RWPE2 (cell line): ENCODE measurements at regions not wholly inside any gene's neighbourhood (a gene's known extent, or its start where the extent isn't known, plus 50 kb on each side); places are given as distances from the start of the nearest gene placed in this dataset.

Experiments
- ATAC-seq: fragments of 200-7000 bp; cut with Tn5 transposase; 3 replicates; pipeline ENCODE4 v1.9.1; 2021; ENCODE audit warnings: low read depth
- DNase-seq: peaks from one replicate; pipeline ENCODE4 v3.0.0-alpha.2; 2020; ENCODE audit warnings: low spot score
- H3K27ac ChIP-seq: fragments of 450-650 bp; 2 replicates; pipeline ENCODE4 v1.5.1; 2017; ENCODE audit warnings: mild to moderate bottlenecking; ENCODE audit not compliant: poor library complexity, severe bottlenecking
- H3K27me3 ChIP-seq: fragments of 250-450 bp; sonication (Bioruptor Pico); 2 replicates; pipeline ENCODE4 v1.5.1; 2021; ENCODE audit warnings: mild to moderate bottlenecking, moderate library complexity; ENCODE audit not compliant: insufficient read depth, poor library complexity, severe bottlenecking
- H3K36me3 ChIP-seq: fragments of 250-450 bp; sonication (Bioruptor Pico); 2 replicates; pipeline ENCODE4 v1.5.1; 2020; ENCODE audit warnings: low read depth, mild to moderate bottlenecking, moderate library complexity
- H3K4me1 ChIP-seq: fragments of 250-450 bp; sonication (Bioruptor Pico); 2 replicates; pipeline ENCODE4 v1.5.1; 2021; ENCODE audit warnings: mild to moderate bottlenecking, moderate library complexity; ENCODE audit not compliant: insufficient read depth, poor library complexity, severe bottlenecking
- H3K4me3 ChIP-seq: fragments of 250-450 bp; sonication (Bioruptor Pico); 2 replicates; pipeline ENCODE4 v1.5.1; 2021; ENCODE audit warnings: mild to moderate bottlenecking, moderate library complexity; ENCODE audit not compliant: severe bottlenecking
- H3K9me3 ChIP-seq: fragments of 250-450 bp; sonication (Bioruptor Pico); 2 replicates; pipeline ENCODE4 v1.5.1; 2021; ENCODE audit warnings: mild to moderate bottlenecking, moderate library complexity; ENCODE audit not compliant: severe bottlenecking
- TF ChIP-seq, protein P1 (sequence below): fragments of 450-650 bp; IDR thresholded peaks from one replicate; pipeline ENCODE4 v1.5.1; 2017; ENCODE audit warnings: mild to moderate bottlenecking, moderate library complexity; ENCODE audit not compliant: poor library complexity, severe bottlenecking

GRCh38 chr2:45268631-45269030, 259.4 kb upstream of the SIX2 start:
- TF ChIP-seq, protein P1, sequence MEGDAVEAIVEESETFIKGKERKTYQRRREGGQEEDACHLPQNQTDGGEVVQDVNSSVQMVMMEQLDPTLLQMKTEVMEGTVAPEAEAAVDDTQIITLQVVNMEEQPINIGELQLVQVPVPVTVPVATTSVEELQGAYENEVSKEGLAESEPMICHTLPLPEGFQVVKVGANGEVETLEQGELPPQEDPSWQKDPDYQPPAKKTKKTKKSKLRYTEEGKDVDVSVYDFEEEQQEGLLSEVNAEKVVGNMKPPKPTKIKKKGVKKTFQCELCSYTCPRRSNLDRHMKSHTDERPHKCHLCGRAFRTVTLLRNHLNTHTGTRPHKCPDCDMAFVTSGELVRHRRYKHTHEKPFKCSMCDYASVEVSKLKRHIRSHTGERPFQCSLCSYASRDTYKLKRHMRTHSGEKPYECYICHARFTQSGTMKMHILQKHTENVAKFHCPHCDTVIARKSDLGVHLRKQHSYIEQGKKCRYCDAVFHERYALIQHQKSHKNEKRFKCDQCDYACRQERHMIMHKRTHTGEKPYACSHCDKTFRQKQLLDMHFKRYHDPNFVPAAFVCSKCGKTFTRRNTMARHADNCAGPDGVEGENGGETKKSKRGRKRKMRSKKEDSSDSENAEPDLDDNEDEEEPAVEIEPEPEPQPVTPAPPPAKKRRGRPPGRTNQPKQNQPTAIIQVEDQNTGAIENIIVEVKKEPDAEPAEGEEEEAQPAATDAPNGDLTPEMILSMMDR: no peak
- H3K27me3 ChIP-seq: no peaks in the 10 kb centered on the region
- no peak overlapping the region for H3K27ac ChIP-seq
- no peaks in the 10 kb centered on the region for H3K4me1 ChIP-seq
- H3K4me3 ChIP-seq: no peak overlapping the region
- DNase-seq (no peak), ATAC-seq (no peak)
- no peaks in the 10 kb centered on the region for H3K9me3 ChIP-seq
- H3K36me3 ChIP-seq: no peaks in the 10 kb centered on the region

DNA sequence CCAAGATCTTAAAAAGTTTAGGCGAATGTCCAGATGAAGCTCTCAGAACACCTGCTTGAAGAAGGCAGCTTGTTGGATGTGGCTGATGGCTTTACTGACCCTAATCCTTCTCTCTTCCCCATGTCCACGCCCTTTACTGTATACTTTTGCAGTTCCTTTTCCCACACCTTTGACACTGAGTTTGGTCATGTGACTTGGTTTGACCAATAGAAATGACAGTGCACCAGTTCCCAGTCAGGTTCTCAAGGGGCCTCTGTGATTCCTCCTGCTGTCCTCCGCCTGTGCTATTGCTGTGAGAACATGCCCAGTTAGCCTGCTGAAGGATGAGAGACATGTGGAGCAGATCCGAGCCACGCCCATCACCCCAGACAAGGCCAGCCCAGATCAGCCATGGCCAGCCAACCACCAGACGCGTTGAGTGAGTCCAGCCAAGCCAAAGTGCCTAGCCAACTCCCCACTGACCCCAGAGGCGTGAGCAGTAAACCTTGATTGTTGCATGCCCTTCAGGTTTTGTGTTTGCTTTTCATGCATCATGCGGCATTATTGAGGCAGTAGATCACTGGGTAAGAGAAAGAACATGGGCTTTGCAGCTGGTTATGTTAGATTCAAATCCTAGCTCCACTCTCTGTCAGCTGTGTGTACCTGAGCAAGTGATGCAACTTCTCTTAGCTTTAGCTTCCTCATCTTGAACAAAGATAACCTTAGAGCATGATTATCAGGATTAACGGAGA, 258.0 kb upstream of the SIX2 start:
- DNase-seq: no peak
- H3K27ac ChIP-seq: no peak overlapping the region

DNA sequence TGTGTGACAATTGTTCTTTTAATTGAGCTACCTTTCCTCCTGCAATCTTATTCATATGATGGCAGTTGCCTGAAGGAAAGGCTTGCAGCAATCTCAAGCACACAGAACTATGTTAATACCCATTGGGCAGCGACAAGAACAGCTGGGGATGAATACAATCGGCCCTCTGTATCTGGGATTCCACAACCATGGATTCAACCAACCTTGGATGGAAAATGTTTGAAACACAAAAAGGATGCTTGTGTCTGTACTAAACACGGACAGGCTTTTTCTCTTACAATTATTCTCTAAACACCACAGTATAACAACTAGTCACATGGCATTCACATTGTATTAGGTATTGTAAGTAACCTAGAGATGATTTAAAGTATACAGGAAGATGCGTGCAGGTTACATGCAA, 256.1 kb upstream of the SIX2 start:
- DNase-seq (no peak), ATAC-seq (no peak)
- no peaks in the 10 kb centered on the region for H3K9me3 ChIP-seq
- H3K4me3 ChIP-seq: no peak overlapping the region
- H3K4me1 ChIP-seq: no peaks in the 10 kb centered on the region
- TF ChIP-seq, protein P1: no peak
- H3K27me3 ChIP-seq: no peaks in the 10 kb centered on the region
- no peaks in the 10 kb centered on the region for H3K36me3 ChIP-seq
- H3K27ac ChIP-seq: no peak overlapping the region

More for the DNA sequence above, 258.0 kb upstream of the SIX2 start:
- Histone ChIP-seq H3K27me3 (no peaks in the 10 kb centered on the region), H3K4me1 (no peaks in the 10 kb centered on the region), H3K36me3 (no peaks in the 10 kb centered on the region), H3K9me3 (no peaks in the 10 kb centered on the region), H3K4me3 (no peak overlapping the region)
- TF ChIP-seq, protein P1: no peak
- no peak for ATAC-seq

DNA sequence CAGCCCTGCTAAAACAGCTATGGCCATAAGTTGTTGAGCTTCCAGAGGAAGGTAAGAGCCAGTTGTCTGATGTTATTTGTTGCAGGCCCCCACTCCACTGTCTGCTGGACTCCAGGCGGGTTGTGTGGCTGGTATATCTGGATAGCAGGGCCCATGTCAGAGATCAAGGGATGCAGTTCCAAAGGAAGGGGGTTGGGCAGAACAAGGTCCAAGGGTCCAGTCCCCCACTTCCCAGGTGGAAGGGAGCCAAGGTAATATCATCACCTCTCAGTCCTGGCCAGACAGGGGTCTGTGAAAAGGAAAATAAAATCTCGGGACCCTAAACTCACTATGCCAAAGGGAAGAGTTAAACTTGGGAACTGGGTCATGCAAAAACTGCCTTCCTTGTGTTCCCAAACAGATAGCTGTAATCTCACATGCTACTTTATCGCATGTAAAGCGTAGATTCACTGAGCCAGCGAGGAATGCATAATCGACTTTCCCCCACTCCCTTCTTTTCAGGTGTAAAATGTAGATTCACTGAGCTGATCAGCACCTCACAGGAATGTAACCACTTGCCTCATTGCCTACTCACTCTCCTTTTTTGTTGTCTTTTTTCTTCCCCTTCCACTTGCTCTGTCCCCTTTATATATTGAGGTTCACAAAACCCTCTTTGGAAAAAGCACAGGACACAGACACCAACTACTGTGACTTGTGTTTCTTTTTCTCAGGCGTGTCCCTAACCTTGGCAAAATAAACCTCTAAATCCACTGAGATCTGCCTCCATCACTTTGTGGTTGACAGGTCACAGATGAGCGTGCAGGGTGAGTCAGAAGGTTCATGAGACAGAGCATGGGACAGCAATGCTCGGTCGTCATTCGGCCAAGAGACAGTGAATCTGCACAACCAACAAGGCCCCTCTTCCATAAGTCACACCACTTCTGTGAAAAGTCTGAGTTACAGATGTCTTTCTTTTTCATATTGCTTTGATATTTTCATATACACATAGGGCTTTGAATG, 255.3 kb upstream of the SIX2 start:
- Histone ChIP-seq H3K4me1 (no peaks in the 10 kb centered on the region), H3K36me3 (no peaks in the 10 kb centered on the region), H3K9me3 (no peaks in the 10 kb centered on the region), H3K4me3 (no peak overlapping the region), H3K27ac (no peak overlapping the region), H3K27me3 (no peaks in the 10 kb centered on the region)
- DNase-seq (no peak), ATAC-seq (no peak)
- TF ChIP-seq, protein P1: no peak
